K562 (cell line): ENCODE measurements at regions not wholly inside any gene's neighbourhood (a gene's known extent, or its start where the extent isn't known, plus 50 kb on each side); places are given as distances from the start of the nearest gene placed in this dataset.

Source experiments
- ATAC-seq: fragments of 200-7000 bp; cut with Tn5 transposase; 3 replicates; pipeline ENCODE4 v1.9.1; 2020; ENCODE audit warnings: moderate library complexity
- BruUV-seq: library from RNA; stranded (reverse); fragments of 400-500 nt; replicated peaks from 2 replicates; lab custom pipeline; 2021; lab: Mats Ljungman, UMichigan
- CTCF ChIA-PET: fragments of 300-600 bp; formaldehyde crosslinking; extraction: SDS; loops from one replicate; lab custom pipeline; 2021; ENCODE audit warnings: low intra/inter-chr PET ratio; lab: Yijun Ruan, JAX
- POLR2A ChIA-PET: fragments of 300-600, 350-650 bp; sonication (Branson Sonifier 250); formaldehyde crosslinking; extraction: SDS; loops from one replicate; lab custom pipeline; 2021; ENCODE audit warnings: antibody characterized with exemption, inconsistent platforms; lab: Yijun Ruan, JAX
- DNase-seq, 4 experiments: peaks; one replicate each; pipeline versions ENCODE4 v3.0.0 to v3.0.0-alpha.2; 2011 to 2018; ENCODE audit warnings: low spot score in 3 of 4, mixed read lengths in 3 of 4; ENCODE audit errors: extremely low read depth in 1 of 4
- FAIRE-seq: peaks from 2 replicates; lab custom pipeline; 2011; peaks lifted over from hg19 to GRCh38; lab: Jason Lieb, UNC
- H2AFZ ChIP-seq: 2 replicates; pipeline ENCODE4 v1.6.0; 2011; ENCODE audit warnings: low read depth, low read length, control low read depth, inconsistent platforms
- H3K27ac ChIP-seq: fragments of 200-600 bp; 3 replicates; pipeline ENCODE4 v1.8.0; 2011; ENCODE audit warnings: low read depth, mild to moderate bottlenecking, control low read depth, inconsistent platforms, low read length, moderate library complexity, mixed read lengths; ENCODE audit errors: extremely low read depth
- H3K27me3 ChIP-seq, 2 experiments: fragments of 300-600 bp in 1 of 2; 2 replicates in 1 of 2; 3 replicates in 1 of 2; pipeline versions ENCODE4 v1.6.0 to v1.8.0; 2011; ENCODE audit warnings: inconsistent platforms in 2 of 2, low read length in 2 of 2, mild to moderate bottlenecking in 1 of 2, mixed read lengths in 1 of 2, moderate library complexity in 1 of 2; ENCODE audit not compliant: control insufficient read depth in 2 of 2, insufficient read depth in 2 of 2
- H3K36me3 ChIP-seq: fragments of 300-600 bp; 3 replicates; pipeline ENCODE4 v1.8.0; 2011; ENCODE audit warnings: mild to moderate bottlenecking, low read length, inconsistent platforms; ENCODE audit not compliant: control insufficient read depth, insufficient read depth
- H3K4me1 ChIP-seq, 2 experiments: fragments of 200-600 bp in 1 of 2; replicated peaks in 1 of 2; 2 replicates in 1 of 2; 3 replicates in 1 of 2; pipeline versions ENCODE4 v1.5.1 to v1.8.0; 2011; ENCODE audit warnings: inconsistent platforms in 2 of 2, low read length in 2 of 2, mild to moderate bottlenecking in 1 of 2, mixed read lengths in 1 of 2, moderate library complexity in 1 of 2; ENCODE audit not compliant: control insufficient read depth in 2 of 2, insufficient read depth in 2 of 2
- H3K4me2 ChIP-seq: 2 replicates; pipeline ENCODE4 v1.6.1; 2011; ENCODE audit warnings: low read length, control low read depth, inconsistent platforms, mixed read lengths; ENCODE audit not compliant: insufficient read depth
- H3K4me3 ChIP-seq: fragments of 200-600 bp; sonication (generic), shearing (Covaris generic); 2 replicates; pipeline ENCODE4 v1.5.1; 2016; ENCODE audit warnings: control low read depth, inconsistent platforms
- H3K79me2 ChIP-seq: fragments of 200-600 bp; 3 replicates; pipeline ENCODE4 v1.8.0; 2011; ENCODE audit warnings: low read length, inconsistent platforms; ENCODE audit not compliant: control insufficient read depth, insufficient read depth
- H3K9ac ChIP-seq, 2 experiments: 2 replicates each; pipeline versions ENCODE4 v1.6.0 to v1.6.1; 2011; ENCODE audit warnings: low read depth in 2 of 2, low read length in 2 of 2, control low read depth in 1 of 2, inconsistent platforms in 1 of 2, mild to moderate bottlenecking in 1 of 2, mixed read lengths in 1 of 2; ENCODE audit not compliant: insufficient read depth in 1 of 2
- H3K9me1 ChIP-seq: one replicate; pipeline ENCODE4 v1.6.0; 2011; ENCODE audit warnings: inconsistent platforms, mild to moderate bottlenecking, low read length, moderate library complexity; ENCODE audit not compliant: control insufficient read depth, insufficient read depth
- H3K9me3 ChIP-seq: replicated peaks from 2 replicates; pipeline ENCODE4 v1.5.1; 2011; ENCODE audit warnings: low read depth, low read length, inconsistent platforms; ENCODE audit not compliant: control insufficient read depth, insufficient read depth
- H4K20me1 ChIP-seq: replicated peaks from 2 replicates; pipeline ENCODE4 v1.6.1; 2011; ENCODE audit warnings: low read length, inconsistent platforms, mixed read lengths; ENCODE audit not compliant: control insufficient read depth, insufficient read depth
- AFF1 ChIP-seq, 2 experiments: fragments of 450-650 bp; IDR thresholded peaks; 2 replicates each; pipeline ENCODE4 v1.6.1; 2018; ENCODE audit warnings: mild to moderate bottlenecking in 2 of 2, low read depth in 1 of 2; ENCODE audit not compliant: partially characterized antibody in 2 of 2
- CGGBP1 ChIP-seq: fragments of 250-450 bp; sonication (Bioruptor Pico); IDR thresholded peaks from 2 replicates; pipeline ENCODE4 v1.9.0; 2021; ENCODE audit warnings: mild to moderate bottlenecking
- ELF4 ChIP-seq: fragments of 450-650 bp; formaldehyde crosslinking; IDR thresholded peaks from 2 replicates; pipeline ENCODE4 v1.4.0; 2022; ENCODE audit warnings: missing genetic modification characterization
- ETV6 ChIP-seq, 3 experiments: fragments of 150-350 bp in 1 of 3; sonication (generic) in 1 of 3; formaldehyde crosslinking in 1 of 3; IDR thresholded peaks; 2 replicates each; pipeline versions ENCODE4 v1.6.1 to v1.8.0; 2014 to 2022; ENCODE audit warnings: borderline replicate concordance in 2 of 3, low read depth in 2 of 3, antibody characterized with exemption in 1 of 3, low read length in 1 of 3, mild to moderate bottlenecking in 1 of 3, missing genetic modification reagents in 1 of 3
- FOSL1 ChIP-seq: fragments of 200-800 bp; sonication (Bioruptor generic); conservative IDR thresholded peaks from 2 replicates; pipeline ENCODE4 v1.6.1; 2016; ENCODE audit warnings: missing genetic modification characterization, missing compliant biosample characterization
- FOXA3 ChIP-seq, 2 experiments: fragments of 450-650 bp in 1 of 2; sonication (generic) in 1 of 2; formaldehyde crosslinking; IDR thresholded peaks in 1 of 2; conservative IDR thresholded peaks in 1 of 2; 2 replicates each; pipeline versions ENCODE4 v1.4.0 to v1.8.0; 2020 to 2022; ENCODE audit warnings: mild to moderate bottlenecking in 2 of 2, missing genetic modification reagents in 1 of 2
- GATAD2A ChIP-seq: fragments of 450-650 bp; IDR thresholded peaks from 2 replicates; pipeline ENCODE4 v1.6.1; 2017
- MTF1 ChIP-seq: fragments of 250-450 bp; sonication (Bioruptor Pico); IDR thresholded peaks from 2 replicates; pipeline ENCODE4 v1.9.0; 2021; ENCODE audit warnings: moderate library complexity, mild to moderate bottlenecking, inconsistent platforms, borderline replicate concordance
- PBX2 ChIP-seq, 2 experiments: IDR thresholded peaks in 1 of 2; conservative IDR thresholded peaks in 1 of 2; 2 replicates each; pipeline ENCODE4 v1.6.1; 2016; ENCODE audit warnings: low read depth in 2 of 2, mild to moderate bottlenecking in 1 of 2, missing compliant biosample characterization in 1 of 2, missing genetic modification characterization in 1 of 2, moderate library complexity in 1 of 2
- RBM17 ChIP-seq: fragments of 200-400 bp; formaldehyde crosslinking; IDR thresholded peaks from 2 replicates; pipeline ENCODE4 v1.6.1; 2017; ENCODE audit warnings: low read depth, mild to moderate bottlenecking, low read length, borderline replicate concordance
- RCOR1 ChIP-seq, 2 experiments: IDR thresholded peaks; 2 replicates each; pipeline ENCODE4 v1.6.1; 2012; ENCODE audit warnings: low read depth in 2 of 2, low read length in 2 of 2, borderline replicate concordance in 1 of 2, improper control_type of control experiment in 1 of 2
- ZFPM2 ChIP-seq: fragments of 250-450 bp; sonication (Bioruptor Pico); IDR thresholded peaks from 2 replicates; pipeline ENCODE4 v1.5.1; 2022; ENCODE audit warnings: mild to moderate bottlenecking
- ZKSCAN3 ChIP-seq: fragments of 250-450 bp; sonication (Bioruptor Pico); IDR thresholded peaks from 2 replicates; pipeline ENCODE4 v1.4.0; 2020
- ZNF445 ChIP-seq: fragments of 250-450 bp; sonication (Bioruptor Pico); IDR thresholded peaks from 2 replicates; pipeline ENCODE4 v1.4.0; 2020; ENCODE audit warnings: low read depth, mild to moderate bottlenecking, moderate library complexity
- WGBS: fragments of 100-300 bp; shearing (Covaris generic); methylation state at CpG from one replicate; pipeline ENCODE4 v1.1.6; 2016; ENCODE audit warnings: low coverage, mixed read lengths; ENCODE audit not compliant: insufficient coverage; ENCODE audit errors: missing lambda C conversion rate; 5-methylcytosine and 5-hydroxymethylcytosine counted together
- in situ Hi-C: fragments of 300-500 bp; cut with MboI; formaldehyde crosslinking; loops from 4 replicates; pipeline ENCODE4 v1.15.0; 2018; ENCODE audit warnings: inconsistent platforms, mixed read lengths
- intact Hi-C: fragments of 100-400 bp; cut with micrococcal nuclease; formaldehyde crosslinking; loops from 2 replicates; pipeline ENCODE4 v1.14.2; 2022

GRCh38 chr14:48826058-48826457 is 760.1 kb downstream of the RPS29 start:
- DNase-seq, result no peak
- H3K27ac ChIP-seq, result no peak overlapping the region
- TF ChIP-seq GATAD2A, result no peak
- TF ChIP-seq ELF4, result no peak
- no peak for TF ChIP-seq ZNF445
- TF ChIP-seq RBM17, result no peak
- TF ChIP-seq CGGBP1, result no peak
- TF ChIP-seq ZFPM2 (CRISPR knock-in tag), result no peak
- TF ChIP-seq FOSL1 (tag), result no peak
- TF ChIP-seq ZKSCAN3 (CRISPR knock-in tag), result no peak
- TF ChIP-seq ETV6 (IDR thresholded peaks at IDR 0.05; ENCODE audit: borderline replicate concordance in 1 of 2, low read depth in 2 of 2, low read length in 1 of 2), result no peak
- TF ChIP-seq ETV6 (CRISPR knock-in tag; IDR thresholded peaks at IDR 0.05; ENCODE audit: borderline replicate concordance), result no peak
- no peak for TF ChIP-seq RCOR1 (IDR thresholded peaks at IDR 0.05; ENCODE audit: borderline replicate concordance in 1 of 2, low read depth in 2 of 2, low read length in 2 of 2)
- no peak for TF ChIP-seq MTF1 (CRISPR knock-in tag)
- no peak for TF ChIP-seq PBX2 (CRISPR knock-in tag; IDR thresholded peaks at IDR 0.05; ENCODE audit: low read depth)
- TF ChIP-seq PBX2 (tag; conservative IDR thresholded peaks at IDR 0.05; ENCODE audit: low read depth), result no peak
- no peak for TF ChIP-seq FOXA3 (CRISPR knock-in tag; conservative IDR thresholded peaks at IDR 0.05 in 1 of 2, IDR thresholded peaks at IDR 0.05 in 1 of 2)
- TF ChIP-seq AFF1 (IDR thresholded peaks at IDR 0.05; ENCODE audit: low read depth in 1 of 2, partially characterized antibody in 2 of 2), result no peak
- TF ChIP-seq, all 486 proteins: peak for 0
- H3K79me2 ChIP-seq, result no peaks in the 10 kb centered on the region
- no peak overlapping the region for H3K4me2 ChIP-seq
- no peaks in the 10 kb centered on the region for H3K4me1 ChIP-seq
- no peak overlapping the region for H3K4me3 ChIP-seq
- H3K9ac ChIP-seq, result no peak overlapping the region
- in situ Hi-C loops, result no loop called here
- H4K20me1 ChIP-seq, result no peaks in the 10 kb centered on the region
- H3K27me3 ChIP-seq, result no peaks in the 10 kb centered on the region
- no peaks in the 10 kb centered on the region for H3K9me1 ChIP-seq
- BruUV-seq, result no TSS peak
- 6% methylated on average over 3 of the region's 3 CpGs for WGBS
- POLR2A ChIA-PET, result no interaction called here
- H3K9me3 ChIP-seq, result no peaks in the 10 kb centered on the region
- no peak overlapping the region for H2AFZ ChIP-seq
- no peaks in the 10 kb centered on the region for H3K36me3 ChIP-seq
- FAIRE-seq, result no peak
- ATAC-seq, result no peak
- intact Hi-C loops, result no loop called here
- CTCF ChIA-PET, result no interaction called here
